Activated B cell treated with CpG ODN at 0.5 μM for 24 hours (primary cell): ENCODE measurements at regions not wholly inside any gene's neighbourhood (a gene's known extent, or its start where the extent isn't known, plus 50 kb on each side); places are given as distances from the start of the nearest gene placed in this dataset.

Experiments used
- ATAC-seq: fragments of 200-7000 bp; cut with Tn5 transposase; one replicate; pipeline ENCODE4 v1.10.0; 2021; ENCODE audit warnings: low read depth, mild to moderate bottlenecking, moderate library complexity
- CTCF ChIA-PET: fragments of 350-600 bp; sonication (Branson Sonifier 250); formaldehyde crosslinking; loops from one replicate; lab custom pipeline; 2021; ENCODE audit warnings: antibody characterized with exemption; lab: Charles Lee
- POLR2A ChIA-PET: fragments of 350-600 bp; sonication (Branson Sonifier 250); formaldehyde crosslinking; loops from one replicate; lab custom pipeline; 2021; ENCODE audit warnings: antibody characterized with exemption; lab: Charles Lee
- DNase-seq: peaks from one replicate; pipeline ENCODE4 v3.0.0; 2022
- H3K27ac Mint-ChIP-seq: one replicate; pipeline ENCODE4 v1.8.0; 2020; ENCODE audit warnings: mixed read lengths
- H3K27me3 Mint-ChIP-seq: one replicate; pipeline ENCODE4 v1.8.0; 2021; ENCODE audit warnings: mixed read lengths
- H3K36me3 Mint-ChIP-seq: one replicate; pipeline ENCODE4 v1.8.0; 2021; ENCODE audit warnings: low read depth, mixed read lengths
- H3K4me1 Mint-ChIP-seq: one replicate; pipeline ENCODE4 v1.8.0; 2021; ENCODE audit warnings: mixed read lengths
- H3K4me3 Mint-ChIP-seq: one replicate; pipeline ENCODE4 v1.8.0; 2020; ENCODE audit warnings: mild to moderate bottlenecking, mixed read lengths
- H3K9me3 Mint-ChIP-seq: one replicate; pipeline ENCODE4 v1.8.0; 2020; ENCODE audit warnings: mixed read lengths
- intact Hi-C: fragments of 100-400 bp; cut with micrococcal nuclease; formaldehyde crosslinking; loops from one replicate; pipeline ENCODE4 v1.15.1; 2024
- TF ChIP-seq, protein P1 (sequence below): fragments of 200-600 bp; IDR thresholded peaks from one replicate; pipeline ENCODE4 v1.8.0; 2022; ENCODE audit warnings: antibody characterized with exemption, mild to moderate bottlenecking

GRCh38 chr12:93116632-93117031 is 187.5 kb upstream of the EEA1 start:
- intact Hi-C loops, result no loop called here
- H3K36me3 Mint-ChIP-seq, result no peaks in the 10 kb centered on the region
- TF ChIP-seq, protein P1, sequence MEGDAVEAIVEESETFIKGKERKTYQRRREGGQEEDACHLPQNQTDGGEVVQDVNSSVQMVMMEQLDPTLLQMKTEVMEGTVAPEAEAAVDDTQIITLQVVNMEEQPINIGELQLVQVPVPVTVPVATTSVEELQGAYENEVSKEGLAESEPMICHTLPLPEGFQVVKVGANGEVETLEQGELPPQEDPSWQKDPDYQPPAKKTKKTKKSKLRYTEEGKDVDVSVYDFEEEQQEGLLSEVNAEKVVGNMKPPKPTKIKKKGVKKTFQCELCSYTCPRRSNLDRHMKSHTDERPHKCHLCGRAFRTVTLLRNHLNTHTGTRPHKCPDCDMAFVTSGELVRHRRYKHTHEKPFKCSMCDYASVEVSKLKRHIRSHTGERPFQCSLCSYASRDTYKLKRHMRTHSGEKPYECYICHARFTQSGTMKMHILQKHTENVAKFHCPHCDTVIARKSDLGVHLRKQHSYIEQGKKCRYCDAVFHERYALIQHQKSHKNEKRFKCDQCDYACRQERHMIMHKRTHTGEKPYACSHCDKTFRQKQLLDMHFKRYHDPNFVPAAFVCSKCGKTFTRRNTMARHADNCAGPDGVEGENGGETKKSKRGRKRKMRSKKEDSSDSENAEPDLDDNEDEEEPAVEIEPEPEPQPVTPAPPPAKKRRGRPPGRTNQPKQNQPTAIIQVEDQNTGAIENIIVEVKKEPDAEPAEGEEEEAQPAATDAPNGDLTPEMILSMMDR, result no peak
- ATAC-seq (no peak), DNase-seq (no peak)
- ChIA-PET POLR2A (no interaction called here), CTCF (interaction anchor here (0.6 kb wide), 1 partner anchor 17 kb away, joined by 3 read pairs; no protein-coding TSS in a partner anchor)
- no peak overlapping the region for H3K27ac Mint-ChIP-seq
- H3K9me3 Mint-ChIP-seq, result no peaks in the 10 kb centered on the region
- no peak overlapping the region for H3K4me3 Mint-ChIP-seq
- H3K27me3 Mint-ChIP-seq, result no peaks in the 10 kb centered on the region
- no peaks in the 10 kb centered on the region for H3K4me1 Mint-ChIP-seq

- Mint-ChIP-seq H3K9me3 (no peaks in the 10 kb centered on the region), H3K36me3 (no peaks in the 10 kb centered on the region), H3K27ac (no peak overlapping the region), H3K27me3 (no peaks in the 10 kb centered on the region), H3K4me1 (peaks cover 18% of the 10 kb centered on the region), H3K4me3 (no peak overlapping the region)
- DNase-seq (no peak), ATAC-seq (no peak)
- ChIA-PET POLR2A (no interaction called here), CTCF (no interaction called here)
- intact Hi-C loops, result no loop called here
- TF ChIP-seq, protein P1, result no peak
Observed at GRCh38 chr12:93121729-93122488, 192.8 kb upstream of the EEA1 start.

DNA sequence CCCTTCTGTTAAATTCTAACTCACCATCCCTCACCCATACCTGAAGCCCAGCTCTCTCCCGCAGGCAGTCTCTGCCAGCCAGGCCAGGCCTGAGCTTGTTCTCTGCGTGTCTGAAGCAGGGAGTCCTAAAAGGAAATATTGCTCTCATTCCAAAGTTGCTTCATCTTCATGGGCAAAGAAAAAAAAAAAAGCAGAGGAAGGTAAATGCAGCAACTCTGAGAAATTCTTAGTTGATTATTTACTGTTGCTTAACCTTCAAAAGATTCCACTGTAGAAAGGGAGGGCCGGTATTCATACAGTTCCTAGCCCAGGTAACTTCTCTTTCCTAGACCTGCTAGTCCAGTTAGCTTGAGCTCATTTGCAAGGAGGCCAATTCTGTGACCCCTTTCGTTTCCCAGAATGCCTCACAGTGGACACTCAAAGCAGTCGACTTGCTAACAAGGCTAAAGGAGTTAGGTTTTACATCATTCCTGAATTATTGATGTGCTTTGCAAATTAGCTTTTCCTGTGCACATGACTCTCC is 193.5 kb upstream of the EEA1 start:
- H3K4me1 Mint-ChIP-seq, result peaks cover 21% of the 10 kb centered on the region
- POLR2A ChIA-PET, result no interaction called here
- H3K36me3 Mint-ChIP-seq, result no peaks in the 10 kb centered on the region
- CTCF ChIA-PET, result no interaction called here
- no peak for DNase-seq
- ATAC-seq, result no peak
- no peak overlapping the region for H3K27ac Mint-ChIP-seq
- no peak overlapping the region for H3K4me3 Mint-ChIP-seq
- no peaks in the 10 kb centered on the region for H3K27me3 Mint-ChIP-seq
- TF ChIP-seq, protein P1, result no peak
- no peaks in the 10 kb centered on the region for H3K9me3 Mint-ChIP-seq
- intact Hi-C loops, result no loop called here

DNA sequence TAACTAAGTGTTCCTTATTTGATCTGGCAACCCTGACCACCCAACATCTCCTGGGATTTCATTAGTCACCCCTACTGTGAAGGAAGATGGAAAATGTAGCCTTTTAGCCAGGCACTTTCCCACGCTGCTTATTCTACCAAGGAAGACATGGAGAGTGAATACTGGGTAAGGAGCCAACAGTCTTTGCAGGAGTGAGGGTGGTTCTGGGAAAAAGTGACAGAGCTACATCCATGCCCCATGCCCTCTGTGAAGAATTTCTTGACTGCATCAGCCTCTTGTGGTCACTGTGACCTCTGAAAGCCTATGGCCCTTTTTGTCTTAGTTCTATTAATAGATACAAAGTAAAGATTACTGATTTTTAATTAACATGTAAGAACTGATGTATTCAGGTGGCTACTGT is 196.0 kb upstream of the EEA1 start:
- Mint-ChIP-seq H3K36me3 (no peaks in the 10 kb centered on the region), H3K27ac (no peak overlapping the region), H3K4me3 (no peak overlapping the region), H3K4me1 (peaks cover 21% of the 10 kb centered on the region), H3K9me3 (no peaks in the 10 kb centered on the region), H3K27me3 (no peaks in the 10 kb centered on the region)
- DNase-seq (no peak), ATAC-seq (no peak)
- ChIA-PET CTCF (no interaction called here), POLR2A (no interaction called here)
- TF ChIP-seq, protein P1, result no peak
- intact Hi-C loops, result no loop called here

- H3K4me3 Mint-ChIP-seq, result no peak overlapping the region
- peaks cover 26% of the 10 kb centered on the region for H3K4me1 Mint-ChIP-seq
- no peak for DNase-seq
- ChIA-PET POLR2A (no interaction called here), CTCF (interaction anchor here (0.6 kb wide), 1 partner anchor 26 kb away, joined by 4 read pairs; no protein-coding TSS in a partner anchor)
- no peak overlapping the region for H3K27ac Mint-ChIP-seq
- no peaks in the 10 kb centered on the region for H3K36me3 Mint-ChIP-seq
- no peak for ATAC-seq
- TF ChIP-seq, protein P1, result no peak
- H3K9me3 Mint-ChIP-seq, result no peaks in the 10 kb centered on the region
- no peaks in the 10 kb centered on the region for H3K27me3 Mint-ChIP-seq
- intact Hi-C loops, result no loop called here
Observed at GRCh38 chr12:93126069-93126474, 197.0 kb upstream of the EEA1 start.
